ENCODE measurements at regions not wholly inside any gene's neighbourhood (a gene's known extent, or its start where the extent isn't known, plus 50 kb on each side); places are given as distances from the start of the nearest gene placed in this dataset.

DNA sequence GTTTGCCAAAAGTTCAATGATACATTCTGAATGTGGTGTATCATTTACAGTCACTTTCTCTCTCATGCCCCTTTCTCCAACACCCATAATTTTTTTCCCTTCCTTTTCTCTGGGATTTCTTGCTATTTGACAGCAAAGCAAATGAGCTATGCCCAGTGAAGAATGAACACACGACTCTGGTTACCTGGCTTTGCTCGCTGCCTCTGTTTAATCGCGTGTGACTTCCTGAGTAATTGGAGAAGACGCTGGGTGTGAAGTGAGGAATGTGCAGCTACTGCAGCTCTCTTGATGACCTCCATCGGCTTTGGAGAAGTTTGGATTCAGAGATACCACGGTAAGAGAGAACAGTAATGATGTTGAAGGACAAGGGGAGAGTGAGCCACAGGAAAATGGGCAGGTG is 651.8 kb downstream of the KIF4B start (continued):
- TF ChIP-seq, protein P1, sequence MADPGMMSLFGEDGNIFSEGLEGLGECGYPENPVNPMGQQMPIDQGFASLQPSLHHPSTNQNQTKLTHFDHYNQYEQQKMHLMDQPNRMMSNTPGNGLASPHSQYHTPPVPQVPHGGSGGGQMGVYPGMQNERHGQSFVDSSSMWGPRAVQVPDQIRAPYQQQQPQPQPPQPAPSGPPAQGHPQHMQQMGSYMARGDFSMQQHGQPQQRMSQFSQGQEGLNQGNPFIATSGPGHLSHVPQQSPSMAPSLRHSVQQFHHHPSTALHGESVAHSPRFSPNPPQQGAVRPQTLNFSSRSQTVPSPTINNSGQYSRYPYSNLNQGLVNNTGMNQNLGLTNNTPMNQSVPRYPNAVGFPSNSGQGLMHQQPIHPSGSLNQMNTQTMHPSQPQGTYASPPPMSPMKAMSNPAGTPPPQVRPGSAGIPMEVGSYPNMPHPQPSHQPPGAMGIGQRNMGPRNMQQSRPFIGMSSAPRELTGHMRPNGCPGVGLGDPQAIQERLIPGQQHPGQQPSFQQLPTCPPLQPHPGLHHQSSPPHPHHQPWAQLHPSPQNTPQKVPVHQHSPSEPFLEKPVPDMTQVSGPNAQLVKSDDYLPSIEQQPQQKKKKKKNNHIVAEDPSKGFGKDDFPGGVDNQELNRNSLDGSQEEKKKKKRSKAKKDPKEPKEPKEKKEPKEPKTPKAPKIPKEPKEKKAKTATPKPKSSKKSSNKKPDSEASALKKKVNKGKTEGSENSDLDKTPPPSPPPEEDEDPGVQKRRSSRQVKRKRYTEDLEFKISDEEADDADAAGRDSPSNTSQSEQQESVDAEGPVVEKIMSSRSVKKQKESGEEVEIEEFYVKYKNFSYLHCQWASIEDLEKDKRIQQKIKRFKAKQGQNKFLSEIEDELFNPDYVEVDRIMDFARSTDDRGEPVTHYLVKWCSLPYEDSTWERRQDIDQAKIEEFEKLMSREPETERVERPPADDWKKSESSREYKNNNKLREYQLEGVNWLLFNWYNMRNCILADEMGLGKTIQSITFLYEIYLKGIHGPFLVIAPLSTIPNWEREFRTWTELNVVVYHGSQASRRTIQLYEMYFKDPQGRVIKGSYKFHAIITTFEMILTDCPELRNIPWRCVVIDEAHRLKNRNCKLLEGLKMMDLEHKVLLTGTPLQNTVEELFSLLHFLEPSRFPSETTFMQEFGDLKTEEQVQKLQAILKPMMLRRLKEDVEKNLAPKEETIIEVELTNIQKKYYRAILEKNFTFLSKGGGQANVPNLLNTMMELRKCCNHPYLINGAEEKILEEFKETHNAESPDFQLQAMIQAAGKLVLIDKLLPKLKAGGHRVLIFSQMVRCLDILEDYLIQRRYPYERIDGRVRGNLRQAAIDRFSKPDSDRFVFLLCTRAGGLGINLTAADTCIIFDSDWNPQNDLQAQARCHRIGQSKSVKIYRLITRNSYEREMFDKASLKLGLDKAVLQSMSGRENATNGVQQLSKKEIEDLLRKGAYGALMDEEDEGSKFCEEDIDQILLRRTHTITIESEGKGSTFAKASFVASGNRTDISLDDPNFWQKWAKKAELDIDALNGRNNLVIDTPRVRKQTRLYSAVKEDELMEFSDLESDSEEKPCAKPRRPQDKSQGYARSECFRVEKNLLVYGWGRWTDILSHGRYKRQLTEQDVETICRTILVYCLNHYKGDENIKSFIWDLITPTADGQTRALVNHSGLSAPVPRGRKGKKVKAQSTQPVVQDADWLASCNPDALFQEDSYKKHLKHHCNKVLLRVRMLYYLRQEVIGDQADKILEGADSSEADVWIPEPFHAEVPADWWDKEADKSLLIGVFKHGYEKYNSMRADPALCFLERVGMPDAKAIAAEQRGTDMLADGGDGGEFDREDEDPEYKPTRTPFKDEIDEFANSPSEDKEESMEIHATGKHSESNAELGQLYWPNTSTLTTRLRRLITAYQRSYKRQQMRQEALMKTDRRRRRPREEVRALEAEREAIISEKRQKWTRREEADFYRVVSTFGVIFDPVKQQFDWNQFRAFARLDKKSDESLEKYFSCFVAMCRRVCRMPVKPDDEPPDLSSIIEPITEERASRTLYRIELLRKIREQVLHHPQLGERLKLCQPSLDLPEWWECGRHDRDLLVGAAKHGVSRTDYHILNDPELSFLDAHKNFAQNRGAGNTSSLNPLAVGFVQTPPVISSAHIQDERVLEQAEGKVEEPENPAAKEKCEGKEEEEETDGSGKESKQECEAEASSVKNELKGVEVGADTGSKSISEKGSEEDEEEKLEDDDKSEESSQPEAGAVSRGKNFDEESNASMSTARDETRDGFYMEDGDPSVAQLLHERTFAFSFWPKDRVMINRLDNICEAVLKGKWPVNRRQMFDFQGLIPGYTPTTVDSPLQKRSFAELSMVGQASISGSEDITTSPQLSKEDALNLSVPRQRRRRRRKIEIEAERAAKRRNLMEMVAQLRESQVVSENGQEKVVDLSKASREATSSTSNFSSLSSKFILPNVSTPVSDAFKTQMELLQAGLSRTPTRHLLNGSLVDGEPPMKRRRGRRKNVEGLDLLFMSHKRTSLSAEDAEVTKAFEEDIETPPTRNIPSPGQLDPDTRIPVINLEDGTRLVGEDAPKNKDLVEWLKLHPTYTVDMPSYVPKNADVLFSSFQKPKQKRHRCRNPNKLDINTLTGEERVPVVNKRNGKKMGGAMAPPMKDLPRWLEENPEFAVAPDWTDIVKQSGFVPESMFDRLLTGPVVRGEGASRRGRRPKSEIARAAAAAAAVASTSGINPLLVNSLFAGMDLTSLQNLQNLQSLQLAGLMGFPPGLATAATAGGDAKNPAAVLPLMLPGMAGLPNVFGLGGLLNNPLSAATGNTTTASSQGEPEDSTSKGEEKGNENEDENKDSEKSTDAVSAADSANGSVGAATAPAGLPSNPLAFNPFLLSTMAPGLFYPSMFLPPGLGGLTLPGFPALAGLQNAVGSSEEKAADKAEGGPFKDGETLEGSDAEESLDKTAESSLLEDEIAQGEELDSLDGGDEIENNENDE (IDR thresholded peaks at IDR 0.05; ENCODE audit: insufficient replicate concordance, low read length) = no peak

All from H1 (cell line).